Stimulated activated CD8-positive, alpha-beta memory T cell treated with anti-CD3 and anti-CD28 coated beads, Interleukin-4, amount 100 ng/mL, for 24 hours (primary cell): ENCODE measurements at regions not wholly inside any gene's neighbourhood (a gene's known extent, or its start where the extent isn't known, plus 50 kb on each side); places are given as distances from the start of the nearest gene placed in this dataset.
"Not testable (repeated sequence)": the region's sequence is repeated elsewhere in the genome, so short reads cannot be mapped to it uniquely, and the experiment has no call there.

Source experiments
- DNase-seq: peaks from one replicate; pipeline ENCODE4 v3.0.0-alpha.2; 2020; ENCODE audit warnings: low read depth

DNA sequence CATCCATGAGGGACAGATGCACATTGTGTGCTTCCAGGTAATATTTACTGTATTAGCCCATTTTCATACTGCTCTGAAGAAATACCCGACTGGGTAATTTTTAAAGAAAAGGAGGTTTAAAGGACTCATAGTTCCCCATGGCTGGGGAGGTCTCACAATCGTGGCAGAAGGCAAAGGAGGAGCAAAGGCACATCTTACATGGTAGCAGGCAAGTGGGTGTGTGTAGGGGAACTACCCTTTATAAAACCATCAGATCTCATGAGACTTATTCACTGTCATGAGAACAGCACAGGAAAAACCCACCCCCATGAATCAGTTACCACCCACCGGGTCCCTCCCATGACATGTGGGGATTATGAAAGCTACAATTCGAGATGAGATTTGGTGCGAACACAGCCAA lies 148.8 kb upstream of the FBXL17 start:
- DNase-seq = no peak

DNA sequence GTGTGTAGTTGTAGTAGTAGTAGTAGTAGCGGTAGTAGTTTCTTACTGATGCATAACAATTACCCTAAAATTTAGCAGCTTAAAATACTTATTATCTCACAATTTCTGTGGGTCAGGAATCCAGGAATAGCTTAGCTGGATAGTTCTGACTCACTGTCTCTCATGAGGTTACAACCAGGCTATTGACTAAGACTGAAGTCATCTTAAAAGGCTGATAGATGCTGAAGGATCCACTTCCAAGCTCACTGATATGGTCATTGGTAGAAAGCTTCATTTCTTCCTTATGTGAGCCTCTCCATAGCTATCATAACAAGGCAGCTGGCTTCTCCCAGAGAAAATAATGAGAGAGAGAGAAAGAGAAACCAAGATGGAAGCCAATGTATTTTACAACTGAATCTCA lies 147.5 kb upstream of the FBXL17 start:
- no peak for DNase-seq

DNA sequence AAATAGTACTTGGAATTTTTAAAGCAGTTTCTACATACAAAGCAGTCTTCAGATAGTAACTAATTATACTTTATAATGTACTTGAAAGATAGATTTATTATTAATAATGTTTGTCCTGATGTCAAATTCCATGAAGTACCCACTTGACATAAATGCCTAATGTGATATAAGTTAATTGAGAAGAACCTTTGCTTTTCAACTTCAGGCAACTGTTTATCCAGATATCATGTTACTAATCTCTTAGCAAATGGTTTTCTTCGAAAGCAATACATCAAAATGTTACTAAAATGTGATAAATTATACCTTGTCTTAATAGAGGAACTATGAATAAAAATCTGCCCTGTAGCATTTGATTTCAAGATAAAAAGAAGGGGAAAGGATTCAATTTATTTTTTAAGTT lies 146.8 kb upstream of the FBXL17 start:
- DNase-seq = no peak

DNA sequence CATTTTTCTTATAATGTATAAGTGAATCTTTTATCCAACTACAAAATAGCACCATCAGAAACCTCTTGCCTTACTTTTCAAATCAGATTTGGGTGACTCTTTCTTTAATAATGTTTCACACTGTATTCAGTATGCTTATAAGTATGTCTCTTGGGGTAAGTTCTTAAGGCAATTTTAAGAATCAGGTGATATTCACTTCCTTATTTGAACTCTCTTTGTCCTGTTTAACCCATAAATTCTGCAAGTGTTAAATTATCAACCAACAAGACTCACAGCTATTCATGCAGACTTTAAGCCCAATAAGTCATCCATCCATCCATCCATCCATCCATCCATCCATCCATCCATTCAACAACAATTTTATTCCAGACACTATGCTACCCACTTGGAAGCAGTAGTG lies 142.7 kb upstream of the FBXL17 start:
- no peak for DNase-seq

DNA sequence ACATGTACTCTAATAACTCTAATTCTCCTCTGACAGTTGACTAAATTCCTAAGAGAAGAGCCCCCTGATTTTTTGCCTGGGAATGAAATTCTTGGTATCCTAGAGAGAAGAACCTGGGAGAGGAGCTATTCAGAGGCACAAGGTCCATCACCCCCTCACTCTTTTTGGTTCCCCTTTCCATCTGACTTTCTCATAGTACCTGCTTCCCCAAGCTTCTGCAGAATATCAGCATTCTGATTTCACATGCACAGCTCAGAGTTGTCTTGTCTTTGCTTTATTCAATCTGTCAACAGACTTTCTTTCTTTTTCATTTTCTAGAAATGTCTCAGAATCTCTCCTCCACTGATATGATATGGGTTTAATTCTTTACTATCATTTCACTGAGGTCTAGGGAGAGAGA lies 141.5 kb upstream of the FBXL17 start:
- no peak for DNase-seq

DNA sequence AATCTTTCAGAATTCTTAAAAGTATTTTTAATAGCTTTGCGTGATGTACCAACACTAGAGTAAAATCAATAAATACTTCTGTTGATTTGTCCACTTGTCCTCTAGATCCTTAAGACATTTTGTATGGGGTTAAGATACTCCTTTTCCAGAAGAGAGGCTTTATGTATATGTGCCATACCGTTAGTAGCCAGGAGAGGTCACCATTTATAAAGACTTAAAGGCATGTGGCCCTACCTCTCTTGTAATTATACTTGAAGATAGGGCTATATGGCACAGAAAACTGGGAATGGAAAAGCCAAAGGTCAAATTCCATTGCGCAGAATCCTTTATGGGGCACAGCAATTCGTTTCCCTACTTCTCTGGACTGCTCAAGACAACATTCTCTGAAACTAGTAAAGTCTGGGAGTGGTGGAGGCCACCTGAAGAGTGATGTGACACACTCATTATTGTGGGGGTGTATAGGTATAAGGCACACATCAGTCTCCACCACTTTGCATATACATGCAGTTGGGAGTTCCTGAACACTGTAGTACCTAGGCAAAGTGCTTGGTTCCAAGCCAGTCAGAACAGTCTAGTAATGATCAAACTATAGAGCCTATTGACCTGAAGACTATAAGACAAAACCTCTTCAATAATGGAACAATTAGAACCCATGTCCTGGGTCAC lies 140.1 kb upstream of the FBXL17 start:
- DNase-seq = no peak

DNA sequence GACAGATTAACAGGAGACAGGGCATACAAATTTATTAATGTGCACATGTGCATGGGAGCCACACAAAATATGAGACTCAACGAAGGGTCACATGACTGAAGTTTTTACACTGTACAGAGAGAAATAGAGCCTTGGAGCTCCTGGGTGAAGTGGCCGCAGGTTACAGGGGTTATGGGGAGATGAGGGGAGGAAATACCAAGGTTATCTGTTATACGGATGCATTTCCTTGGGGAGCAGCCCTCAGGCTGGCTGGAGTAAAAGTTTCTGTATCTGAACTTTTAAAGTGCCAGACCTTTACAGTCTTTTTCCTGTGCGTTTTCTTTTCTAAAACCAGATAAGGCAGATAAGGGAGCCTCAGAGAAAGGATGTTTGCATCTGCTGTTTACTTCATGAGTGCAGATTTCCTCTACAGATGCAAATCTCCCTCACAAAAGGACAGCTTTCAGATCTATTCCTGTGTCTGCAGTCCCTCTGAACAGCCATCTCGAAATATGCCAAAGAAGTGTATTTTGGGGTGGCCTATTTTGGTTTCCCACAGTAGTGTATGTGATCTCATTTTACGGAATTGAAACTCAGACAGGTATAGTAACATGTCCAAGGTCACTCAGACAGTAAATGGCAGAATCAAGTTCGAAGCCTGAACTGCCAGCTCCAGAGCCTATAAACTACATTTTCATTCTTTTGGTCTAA lies 139.3 kb upstream of the FBXL17 start:
- no peak for DNase-seq

DNA sequence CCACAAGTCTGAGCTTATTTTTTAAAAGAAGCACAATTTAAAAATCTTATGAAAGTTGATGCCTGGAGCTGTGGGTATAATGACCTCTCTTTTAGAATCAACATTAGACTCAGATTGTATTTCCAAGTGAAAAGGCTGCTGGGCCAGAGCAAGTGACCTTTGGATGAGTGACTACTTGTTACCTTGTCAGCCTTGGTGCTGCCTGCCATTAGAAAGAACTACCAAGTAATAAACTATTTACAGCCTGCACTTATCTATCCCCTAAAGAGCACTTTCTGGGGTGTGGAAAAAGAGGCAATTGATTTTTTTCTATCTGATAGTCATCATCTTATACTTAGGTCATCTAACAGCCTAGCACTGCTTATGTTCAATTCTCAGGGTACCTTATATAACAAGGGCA lies 134.9 kb upstream of the FBXL17 start:
- no peak for DNase-seq

DNA sequence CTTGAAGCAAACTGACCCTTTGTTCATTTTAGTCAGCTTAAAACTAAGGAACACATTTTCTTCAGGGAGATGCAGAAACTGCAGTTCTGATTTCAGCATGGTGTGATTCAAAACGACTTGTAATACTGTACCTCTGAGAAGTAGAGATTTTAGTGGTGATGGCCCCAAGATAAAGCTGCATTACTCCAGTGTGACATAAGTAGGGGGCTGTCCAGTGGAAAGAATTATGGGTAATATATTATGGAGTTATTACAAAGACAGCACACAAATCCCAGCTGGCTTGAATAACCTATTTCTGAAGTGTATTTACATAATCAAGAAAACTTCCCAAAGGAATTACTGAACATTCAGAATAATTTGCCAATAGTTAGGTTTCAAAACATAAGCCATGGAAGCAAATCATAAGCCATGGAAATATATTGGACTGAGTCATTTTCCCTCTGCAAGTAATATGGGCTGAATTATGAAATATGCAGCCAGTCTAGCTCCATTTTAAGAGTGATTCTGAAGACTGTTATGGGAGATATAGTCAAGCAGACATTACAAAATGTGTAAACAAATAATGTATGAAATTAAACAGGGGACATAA lies 133.7 kb upstream of the FBXL17 start:
- DNase-seq = no peak

DNA sequence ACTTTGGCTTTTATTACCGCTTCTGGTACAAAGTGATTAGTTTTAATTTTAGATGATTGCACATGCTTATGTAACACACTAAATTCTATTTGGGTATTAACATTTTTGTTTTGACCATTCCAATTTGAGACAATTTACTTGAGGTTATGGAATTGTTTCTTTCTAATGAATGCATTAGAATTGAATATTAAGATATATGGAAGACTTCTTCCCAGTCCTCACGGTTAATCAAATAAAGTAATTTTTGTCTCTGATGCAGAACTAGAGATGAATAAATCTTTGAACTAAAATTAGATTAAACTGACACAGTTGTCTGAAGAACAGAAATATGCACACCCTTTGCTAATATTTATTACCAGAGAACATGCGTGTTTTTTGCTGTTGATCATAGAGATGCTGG lies 127.1 kb upstream of the FBXL17 start:
- no peak for DNase-seq

DNA sequence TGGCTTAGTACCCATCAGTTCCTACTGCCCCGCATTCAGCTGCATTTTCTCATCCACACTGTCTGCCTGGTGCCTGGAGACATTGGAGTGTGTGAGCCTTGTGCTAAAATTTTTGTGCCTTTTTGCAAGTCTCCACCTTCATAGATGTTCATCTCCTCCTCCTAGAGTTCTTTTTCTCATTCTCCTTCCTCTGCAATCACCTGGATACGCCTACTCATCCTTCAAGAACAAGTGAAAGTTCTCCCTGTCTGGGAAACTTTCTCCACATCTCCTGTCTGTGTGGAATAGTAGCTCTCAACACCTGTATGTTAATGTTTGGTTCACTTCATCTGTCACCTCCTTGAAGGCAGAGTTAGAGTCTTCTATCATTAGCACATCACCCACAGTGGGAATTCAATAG lies 125.7 kb upstream of the FBXL17 start:
- no peak for DNase-seq

DNA sequence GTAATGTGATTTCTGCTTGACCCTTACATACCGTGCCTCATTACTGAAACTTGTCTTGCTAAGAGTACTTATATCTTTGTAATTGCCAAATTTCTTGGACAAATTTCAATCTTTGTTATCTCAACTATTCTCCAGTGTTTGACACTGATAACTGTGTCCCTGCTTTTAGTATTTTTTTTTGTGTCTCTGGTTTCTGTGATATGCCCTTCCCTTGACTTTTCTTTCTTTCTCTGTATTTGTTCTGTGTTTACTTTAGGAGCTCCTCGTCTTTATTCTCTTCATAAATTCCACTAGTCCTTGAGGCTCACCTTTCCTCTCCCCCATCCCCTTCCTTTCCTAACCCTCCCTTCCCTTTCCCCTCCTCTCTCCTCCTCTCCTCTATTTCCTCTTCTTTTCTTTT lies 123.7 kb upstream of the FBXL17 start:
- DNase-seq = no peak

DNA sequence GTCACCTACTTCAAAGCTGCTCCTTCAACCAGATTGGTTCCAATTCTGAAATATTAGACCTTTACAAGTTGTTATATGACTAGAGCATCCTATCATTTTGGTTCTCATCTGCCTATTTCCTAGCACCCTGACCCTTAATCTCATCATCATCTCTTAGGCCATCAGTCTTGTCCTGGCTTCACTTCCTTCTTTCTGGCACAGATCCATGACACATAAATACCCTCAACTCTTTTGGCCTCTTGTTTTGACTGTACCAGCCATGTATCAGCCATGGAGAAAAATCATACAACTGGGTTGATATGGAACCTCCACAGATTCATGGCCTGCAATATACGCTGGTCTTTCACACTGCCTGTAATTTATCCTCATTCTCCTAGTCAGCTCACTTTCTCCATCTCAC lies 123.1 kb upstream of the FBXL17 start:
- DNase-seq = no peak

DNA sequence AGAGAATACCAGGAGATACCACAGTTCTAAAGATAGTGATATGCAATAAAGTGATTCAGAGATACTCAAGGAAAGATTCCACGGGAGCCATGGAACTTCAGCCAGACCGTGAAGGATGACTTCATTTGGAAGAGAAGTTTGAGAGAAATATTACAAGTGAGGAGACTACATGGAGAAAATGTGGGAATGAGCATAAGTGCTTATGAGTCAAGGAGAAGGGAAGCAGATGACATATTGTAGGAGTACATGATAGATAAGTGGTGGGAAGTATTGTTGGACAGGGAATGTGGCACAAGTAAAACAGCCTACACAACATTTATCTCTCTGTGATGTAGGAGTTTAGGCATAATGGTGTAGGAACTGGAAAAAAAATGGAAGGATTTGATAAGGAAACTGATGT lies 122.1 kb upstream of the FBXL17 start:
- DNase-seq = no peak

DNA sequence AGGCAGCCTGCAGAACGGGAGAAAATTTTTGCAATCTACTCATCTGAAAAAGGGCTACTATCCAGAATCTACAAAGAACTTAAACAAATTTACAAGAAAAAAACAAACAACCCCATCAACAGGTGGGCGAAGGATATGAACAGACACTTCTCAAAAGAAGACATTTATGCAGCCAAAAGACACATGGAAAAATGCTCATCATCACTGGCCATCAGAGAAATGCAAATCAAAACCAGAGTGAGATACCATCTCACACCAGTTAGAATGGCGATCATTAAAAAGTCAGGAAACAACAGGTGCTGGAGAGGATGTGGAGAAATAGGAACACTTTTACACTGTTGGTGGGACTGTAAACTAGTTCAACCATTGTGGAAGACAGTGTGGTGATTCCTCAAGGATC lies 113.7 kb upstream of the FBXL17 start:
- not testable (repeated sequence) for DNase-seq

DNA sequence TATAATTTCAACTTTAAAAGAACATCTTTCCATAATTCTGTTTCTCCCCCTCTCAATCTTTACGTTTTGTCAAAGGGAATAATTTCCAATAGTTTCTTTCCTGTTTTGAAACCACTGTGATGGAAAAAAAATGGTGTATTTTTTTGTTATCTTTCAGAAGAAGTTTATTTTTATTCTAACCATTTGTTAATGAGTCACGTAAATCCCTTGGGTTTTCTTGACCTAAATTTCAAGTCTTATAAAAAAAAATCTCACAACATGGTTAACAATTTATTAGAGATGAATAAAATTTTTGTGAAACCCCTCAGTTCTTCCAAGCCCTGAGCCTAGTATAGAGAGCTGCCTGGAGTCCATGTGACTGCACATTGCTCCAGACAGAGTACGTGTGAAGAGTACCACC lies 106.1 kb upstream of the FBXL17 start:
- no peak for DNase-seq

DNA sequence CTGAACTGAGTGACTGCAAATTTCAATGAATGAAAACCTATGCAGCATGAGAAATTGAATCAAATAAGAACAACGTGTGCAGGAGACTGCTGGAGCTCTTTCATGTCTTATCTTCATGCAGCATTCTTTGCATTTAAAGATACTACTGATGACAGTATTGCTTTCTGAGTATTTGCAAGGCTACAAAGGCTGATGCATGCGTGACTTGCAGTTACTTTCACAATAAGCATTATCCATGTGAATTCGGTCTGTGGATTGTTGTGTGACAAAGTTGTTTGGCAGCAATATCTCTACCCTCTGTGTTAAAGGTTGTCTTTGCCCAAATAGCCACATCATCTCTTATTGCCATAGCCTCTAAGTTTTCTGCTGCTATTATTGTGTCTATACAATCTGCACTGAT lies 102.1 kb upstream of the FBXL17 start:
- no peak for DNase-seq

DNA sequence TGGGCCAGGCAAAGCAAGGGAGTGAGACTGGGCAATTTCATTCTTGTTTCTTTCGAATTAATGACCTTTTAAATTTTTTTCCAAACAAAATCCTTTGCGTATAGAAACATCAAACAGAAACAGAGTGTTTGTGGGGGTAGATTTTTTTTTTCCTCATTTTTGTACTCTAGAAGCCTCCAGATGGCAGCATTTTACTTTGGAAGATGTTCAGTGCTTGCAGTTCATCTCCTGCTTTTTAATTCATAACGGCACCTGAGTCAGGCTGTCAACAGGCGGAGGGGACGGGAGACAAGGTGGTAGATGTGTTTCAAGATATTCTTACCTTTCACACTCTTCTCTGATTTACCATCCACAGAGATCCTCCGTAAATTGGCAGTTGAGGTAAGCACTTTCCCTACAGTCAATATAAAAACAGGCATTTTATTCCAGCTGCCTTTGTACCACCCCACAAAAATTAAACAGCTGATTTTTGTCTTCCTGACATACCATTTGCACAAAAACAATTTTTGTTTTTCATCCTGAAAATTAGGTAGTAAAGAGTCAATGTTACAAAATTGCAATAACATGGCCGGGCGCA lies 99.5 kb upstream of the FBXL17 start:
- no peak for DNase-seq

DNA sequence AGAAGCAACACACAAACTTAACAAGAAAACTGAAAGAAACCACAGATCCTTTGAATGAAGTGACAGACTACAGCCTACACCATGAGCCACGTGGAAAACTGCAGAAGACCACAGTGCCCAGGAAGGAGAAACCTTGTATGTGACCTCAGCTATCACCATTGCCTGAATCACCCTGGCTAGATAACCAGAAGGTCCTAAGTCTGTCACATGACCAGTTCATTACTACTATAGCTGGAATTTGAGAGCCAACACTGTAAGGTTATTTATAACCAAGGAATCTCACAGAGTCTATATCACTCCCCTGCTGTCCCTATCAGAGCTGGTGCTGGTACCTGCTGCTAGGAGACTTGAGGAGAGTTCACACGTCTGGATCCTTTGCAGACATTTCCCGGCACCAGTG lies 90.3 kb upstream of the FBXL17 start:
- no peak for DNase-seq

DNA sequence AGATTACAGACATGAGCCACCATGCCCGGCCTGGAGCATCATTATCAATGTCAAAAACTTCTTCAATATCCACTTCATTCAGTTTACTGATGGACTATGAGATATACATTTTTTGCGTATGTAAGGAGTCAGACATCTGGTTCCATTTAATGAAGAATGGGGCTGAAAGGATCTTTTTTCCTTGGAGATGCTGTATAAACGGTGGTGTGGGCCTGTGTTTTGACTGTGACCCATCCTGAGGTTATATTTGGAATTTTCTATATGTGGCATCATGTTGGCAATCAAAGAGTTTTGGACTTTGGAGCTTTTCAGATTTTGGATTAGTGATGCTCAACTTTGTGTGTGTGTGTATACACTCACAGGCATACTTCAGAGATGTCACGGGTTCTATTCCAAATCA lies 85.7 kb upstream of the FBXL17 start:
- DNase-seq = no peak

DNA sequence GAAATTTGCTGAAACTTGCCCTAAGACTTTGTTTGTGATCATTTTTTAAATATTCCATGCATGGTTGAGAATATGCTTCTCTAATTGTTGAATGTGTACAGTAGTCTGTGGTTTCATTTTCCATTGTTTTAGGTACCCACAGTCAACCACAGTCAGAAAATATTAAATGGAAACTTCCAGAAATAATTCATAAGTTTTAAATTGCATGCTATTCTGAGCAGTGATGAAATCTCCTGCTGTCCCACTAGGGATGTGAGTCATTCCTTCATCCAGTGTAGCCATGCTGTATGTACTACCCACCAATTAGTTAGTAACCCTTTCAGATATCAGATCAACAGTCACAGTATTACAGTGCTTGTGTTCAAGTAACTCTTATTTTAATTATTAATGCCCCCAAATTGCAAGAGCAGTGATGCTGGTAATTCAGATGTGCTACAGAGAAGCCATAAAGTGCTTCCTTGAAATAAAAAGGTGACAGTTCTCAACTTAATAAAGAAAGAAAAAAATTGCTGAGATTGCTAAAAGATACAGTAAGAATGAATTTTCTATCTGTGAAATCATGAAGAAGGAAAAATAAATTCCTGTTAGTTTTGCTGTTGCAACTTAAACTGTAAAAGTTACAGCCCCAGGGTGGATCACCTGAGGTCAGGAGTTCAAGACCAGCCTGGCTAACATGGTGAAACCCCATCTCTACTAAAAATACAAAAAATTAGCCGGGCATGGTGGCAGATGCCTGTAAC lies 79.9 kb upstream of the FBXL17 start:
- DNase-seq = no peak

DNA sequence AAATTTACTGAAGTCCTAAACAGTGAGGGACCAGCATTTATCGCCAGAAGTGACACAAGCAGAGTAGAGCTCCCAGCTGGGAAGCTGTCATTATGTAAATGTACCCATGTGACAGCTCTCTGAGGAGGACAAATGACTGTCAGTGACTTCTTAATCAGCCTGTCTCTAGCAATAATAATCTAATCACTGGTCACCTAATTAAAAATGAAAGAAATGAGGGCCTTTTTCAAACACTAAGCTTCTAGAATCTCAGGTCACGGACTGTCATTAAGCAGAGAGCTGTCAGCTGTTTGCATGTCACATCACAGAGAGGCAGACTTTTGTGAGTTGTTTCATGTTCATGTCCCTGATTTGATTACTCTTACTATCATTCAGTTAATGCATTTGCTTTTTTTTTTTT lies 77.9 kb upstream of the FBXL17 start:
- no peak for DNase-seq

DNA sequence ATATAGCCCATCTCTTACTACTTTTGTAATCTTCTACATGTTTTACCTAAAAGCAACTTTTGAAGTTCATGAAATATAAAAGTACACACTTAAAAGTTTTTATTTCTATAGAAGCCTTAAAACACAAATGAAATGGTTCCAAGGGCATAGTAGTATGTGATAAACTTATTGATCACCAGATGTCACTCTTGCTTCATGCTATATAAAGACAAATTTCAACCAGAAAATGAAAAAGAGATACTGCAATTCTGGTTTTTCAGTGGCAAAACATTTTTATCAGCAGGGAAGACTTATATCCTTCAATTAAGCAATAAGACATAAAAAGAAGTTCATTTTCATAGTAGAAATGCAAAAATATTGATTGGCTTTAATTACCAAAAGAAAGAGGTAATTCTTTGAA lies 69.4 kb upstream of the FBXL17 start:
- no peak for DNase-seq
